Left lung (tissue), 4 donors: ENCODE measurements at regions not wholly inside any gene's neighbourhood (a gene's known extent, or its start where the extent isn't known, plus 50 kb on each side); places are given as distances from the start of the nearest gene placed in this dataset.
A peak's percentile ranks its signal among the peaks of the same experiment; 100 is the strongest.

Experiments
- ATAC-seq: fragments of 200-7000 bp; cut with Tn5 transposase; one replicate; pipeline ENCODE4 v1.9.1; 2020; ENCODE audit warnings: moderate library complexity
- DNase-seq, 4 donors: peaks; one replicate each; pipeline ENCODE4 v3.0.0-alpha.2; 2013 to 2020
- H3K27ac ChIP-seq, 2 donors: fragments of 200-600 bp; sonication (generic) in 1 of 2; one replicate each; pipeline versions ENCODE4 v1.5.0 to v1.8.0; 2020 to 2021
- H3K27me3 ChIP-seq, 2 donors: fragments of 200-600 bp; sonication (generic) in 1 of 2; one replicate each; pipeline versions ENCODE4 v1.5.0 to v1.8.0; 2020 to 2021
- H3K36me3 ChIP-seq, 2 donors: fragments of 200-600 bp; sonication (generic) in 1 of 2; one replicate each; pipeline versions ENCODE4 v1.5.0 to v1.8.0; 2020 to 2021
- H3K4me1 ChIP-seq, 2 donors: fragments of 200-600 bp; one replicate each; pipeline ENCODE4 v1.8.0; 2021
- H3K4me3 ChIP-seq, 2 donors: fragments of 200-600 bp; sonication (generic) in 1 of 2; one replicate each; pipeline versions ENCODE4 v1.5.0 to v1.8.0; 2020 to 2021; ENCODE audit warnings: mild to moderate bottlenecking in 1 of 2
- H3K9me3 ChIP-seq, 2 donors: fragments of 200-600 bp; sonication (generic) in 1 of 2; one replicate each; pipeline versions ENCODE4 v1.5.0 to v1.8.0; 2020 to 2021
- intact Hi-C, 2 donors: fragments of 100-400 bp; cut with DNase I; formaldehyde crosslinking; loops; one replicate each; pipeline versions ENCODE4 v1.11.2 to v1.14.2; 2022
- TF ChIP-seq, protein P1 (sequence below), 2 donors: fragments of 200-600 bp; sonication (generic) in 1 of 2; IDR thresholded peaks; one replicate each; pipeline versions ENCODE4 v1.5.0 to v1.8.0; 2021; ENCODE audit warnings: antibody characterized with exemption in 2 of 2
- donor health status: DM: no; HTN: yes; CAD: no.
- donor health status: DM: no; HTN: no; CAD: no.

DNA sequence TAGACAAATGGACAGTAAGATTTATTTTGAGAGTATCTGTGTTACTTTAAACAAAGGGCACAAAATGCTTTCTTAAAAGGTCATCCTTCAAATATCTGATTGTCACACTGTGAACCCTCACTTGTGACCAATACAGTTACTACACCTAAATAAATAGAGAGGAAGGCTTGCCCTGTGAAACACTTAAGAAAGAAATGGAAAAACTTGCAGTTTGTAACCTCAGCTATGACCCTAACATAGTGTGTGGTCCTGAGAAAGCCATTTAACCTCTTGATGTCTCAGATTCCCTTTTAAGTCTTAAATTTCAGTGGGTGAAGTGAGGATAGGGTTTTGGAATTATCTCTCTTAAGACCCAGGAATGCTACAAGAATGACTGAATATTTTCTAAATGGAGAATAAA lies 126.7 kb upstream of the SLC27A6 start:
- DNase-seq = no peak
- H3K27ac ChIP-seq = no peak overlapping the region
- TF ChIP-seq, protein P1, sequence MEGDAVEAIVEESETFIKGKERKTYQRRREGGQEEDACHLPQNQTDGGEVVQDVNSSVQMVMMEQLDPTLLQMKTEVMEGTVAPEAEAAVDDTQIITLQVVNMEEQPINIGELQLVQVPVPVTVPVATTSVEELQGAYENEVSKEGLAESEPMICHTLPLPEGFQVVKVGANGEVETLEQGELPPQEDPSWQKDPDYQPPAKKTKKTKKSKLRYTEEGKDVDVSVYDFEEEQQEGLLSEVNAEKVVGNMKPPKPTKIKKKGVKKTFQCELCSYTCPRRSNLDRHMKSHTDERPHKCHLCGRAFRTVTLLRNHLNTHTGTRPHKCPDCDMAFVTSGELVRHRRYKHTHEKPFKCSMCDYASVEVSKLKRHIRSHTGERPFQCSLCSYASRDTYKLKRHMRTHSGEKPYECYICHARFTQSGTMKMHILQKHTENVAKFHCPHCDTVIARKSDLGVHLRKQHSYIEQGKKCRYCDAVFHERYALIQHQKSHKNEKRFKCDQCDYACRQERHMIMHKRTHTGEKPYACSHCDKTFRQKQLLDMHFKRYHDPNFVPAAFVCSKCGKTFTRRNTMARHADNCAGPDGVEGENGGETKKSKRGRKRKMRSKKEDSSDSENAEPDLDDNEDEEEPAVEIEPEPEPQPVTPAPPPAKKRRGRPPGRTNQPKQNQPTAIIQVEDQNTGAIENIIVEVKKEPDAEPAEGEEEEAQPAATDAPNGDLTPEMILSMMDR (IDR thresholded peaks at IDR 0.05) = no peak
- H3K27me3 ChIP-seq = no peaks in the 10 kb centered on the region
- H3K4me3 ChIP-seq = no peak overlapping the region
- H3K9me3 ChIP-seq = no peaks in the 10 kb centered on the region
- H3K4me1 ChIP-seq = no peaks in the 10 kb centered on the region
- intact Hi-C loops = no loop called here
- no peak for ATAC-seq
- no peaks in the 10 kb centered on the region for H3K36me3 ChIP-seq

DNA sequence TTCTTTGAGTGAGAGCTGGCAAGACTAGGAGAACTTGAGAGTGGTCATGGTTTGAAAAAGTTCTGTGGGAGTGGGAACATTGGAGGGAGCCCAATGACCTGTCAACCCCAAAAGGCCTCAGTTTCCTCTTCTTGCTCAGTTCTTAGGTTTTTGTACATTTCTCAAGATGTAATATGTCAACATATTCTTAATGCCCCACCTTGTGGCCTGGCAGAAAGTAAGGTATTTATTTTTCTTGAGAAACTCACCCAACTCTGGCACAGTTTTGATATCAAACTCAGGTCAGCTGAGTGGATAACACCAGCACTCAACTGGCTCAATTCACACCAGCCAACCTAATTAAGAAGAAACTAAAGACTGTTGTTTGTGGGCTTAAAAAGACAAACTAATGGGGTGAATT lies 123.0 kb upstream of the SLC27A6 start:
- intact Hi-C loops = loop anchor here in 1 of 2 donors (10.0 kb wide), 1 partner anchor 617 kb away; no protein-coding TSS in a partner anchor
- Histone ChIP-seq H3K27me3 (no peaks in the 10 kb centered on the region), H3K9me3 (no peaks in the 10 kb centered on the region), H3K36me3 (no peaks in the 10 kb centered on the region), H3K27ac (no peak overlapping the region), H3K4me1 (no peaks in the 10 kb centered on the region), H3K4me3 (no peak overlapping the region)
- DNase-seq = peak in 1 of 4 donors; percentile 1
- TF ChIP-seq, protein P1 (IDR thresholded peaks at IDR 0.05) = no peak
- ATAC-seq = no peak

DNA sequence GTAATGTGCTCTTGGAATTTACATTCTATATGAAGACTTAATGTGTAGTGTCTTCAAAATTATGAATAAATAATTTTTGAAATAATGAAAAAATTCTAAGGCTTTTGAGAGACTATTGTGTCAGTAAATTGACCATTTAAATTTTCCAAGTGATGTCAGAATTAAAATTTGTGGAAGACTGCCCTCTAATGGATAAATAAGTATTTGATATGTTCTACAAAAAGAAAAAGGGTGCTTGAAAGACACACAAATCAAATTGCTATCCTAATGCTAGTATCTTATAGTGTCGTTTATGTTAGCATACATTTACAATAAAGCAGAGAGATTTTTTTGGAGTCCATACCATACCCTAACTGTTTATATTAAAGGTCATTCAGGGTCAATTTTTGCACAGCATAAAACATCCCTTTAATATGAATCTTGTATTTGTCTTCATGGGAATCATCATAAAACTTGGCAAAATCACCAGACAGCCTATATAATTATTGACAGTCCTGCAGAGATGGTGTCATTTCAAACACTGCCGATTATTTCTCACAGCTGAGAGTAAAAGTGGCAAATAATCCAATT lies 120.8 kb upstream of the SLC27A6 start:
- H3K36me3 ChIP-seq = no peaks in the 10 kb centered on the region
- intact Hi-C loops = loop anchor here in 1 of 2 donors (10.0 kb wide), 1 partner anchor 620 kb away; no protein-coding TSS in a partner anchor
- H3K9me3 ChIP-seq = peaks cover 0 to 6% of the 10 kb centered on the region in 2 donors
- no peaks in the 10 kb centered on the region for H3K27me3 ChIP-seq
- TF ChIP-seq, protein P1 (IDR thresholded peaks at IDR 0.05) = peak in 1 of 2 donors; percentile 23
- H3K27ac ChIP-seq = no peak overlapping the region
- DNase-seq = peak in 2 of 4 donors; percentile 16 to 28
- ATAC-seq = no peak
- H3K4me1 ChIP-seq = no peaks in the 10 kb centered on the region
- no peak overlapping the region for H3K4me3 ChIP-seq

DNA sequence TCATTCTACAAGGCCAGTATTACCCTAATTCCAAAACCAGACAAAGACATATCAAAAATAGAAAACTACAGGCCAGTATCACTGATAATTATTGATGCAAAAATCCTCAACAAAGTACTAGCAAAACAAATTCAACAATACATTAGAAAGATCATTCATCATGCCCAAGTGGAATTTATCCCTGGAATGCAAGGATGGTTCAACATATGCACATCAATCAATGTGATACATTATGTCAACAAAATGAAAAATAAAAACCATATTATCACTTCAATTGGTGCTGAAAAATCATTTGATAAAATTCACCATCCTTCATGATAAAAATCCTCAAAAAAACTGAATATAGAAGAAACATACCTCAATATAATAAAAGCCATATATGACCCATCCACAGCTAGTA lies 115.2 kb upstream of the SLC27A6 start:
- ATAC-seq = no peak
- no peak overlapping the region for H3K4me3 ChIP-seq
- H3K4me1 ChIP-seq = no peaks in the 10 kb centered on the region
- H3K27me3 ChIP-seq = no peaks in the 10 kb centered on the region
- no peak for DNase-seq
- intact Hi-C loops = no loop called here
- no peak overlapping the region for H3K27ac ChIP-seq
- no peaks in the 10 kb centered on the region for H3K36me3 ChIP-seq
- TF ChIP-seq, protein P1 (IDR thresholded peaks at IDR 0.05) = no peak
- H3K9me3 ChIP-seq = peaks cover 0 to 24% of the 10 kb centered on the region in 2 donors

DNA sequence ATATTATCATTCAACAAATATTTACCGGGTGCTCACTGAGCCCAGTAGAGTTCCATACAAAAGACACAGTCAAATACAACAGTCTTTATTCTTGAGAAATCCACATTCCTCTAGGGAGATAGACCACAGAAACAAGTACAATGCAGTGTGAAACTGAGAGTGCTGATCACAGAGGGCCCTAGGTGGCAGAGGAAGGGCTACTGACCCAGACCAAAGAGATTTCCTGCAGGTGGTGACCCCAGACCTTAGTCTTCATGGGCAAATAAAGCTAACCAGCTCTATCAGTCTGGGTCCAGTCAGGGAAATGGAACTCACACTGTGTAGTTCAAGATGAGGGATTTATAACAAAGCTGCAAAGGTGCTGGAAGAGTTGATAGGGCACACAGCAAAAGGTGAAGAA lies 110.4 kb upstream of the SLC27A6 start:
- no peak for ATAC-seq

More for the DNA sequence above, 110.4 kb upstream of the SLC27A6 start:
- intact Hi-C loops = no loop called here
- H3K4me1 ChIP-seq = no peaks in the 10 kb centered on the region
- no peaks in the 10 kb centered on the region for H3K36me3 ChIP-seq
- no peak for DNase-seq
- H3K4me3 ChIP-seq = no peak overlapping the region
- no peaks in the 10 kb centered on the region for H3K27me3 ChIP-seq
- TF ChIP-seq, protein P1 (IDR thresholded peaks at IDR 0.05) = no peak
- H3K27ac ChIP-seq = no peak overlapping the region
- peaks cover 0 to 15% of the 10 kb centered on the region in 2 donors for H3K9me3 ChIP-seq
